GM04504 (cell line): ENCODE measurements at regions not wholly inside any gene's neighbourhood (a gene's known extent, or its start where the extent isn't known, plus 50 kb on each side); places are given as distances from the start of the nearest gene placed in this dataset.

Experiments used
- DNase-seq: peaks from one replicate; pipeline ENCODE4 v3.0.0-alpha.2; 2012; ENCODE audit warnings: low read depth

DNA sequence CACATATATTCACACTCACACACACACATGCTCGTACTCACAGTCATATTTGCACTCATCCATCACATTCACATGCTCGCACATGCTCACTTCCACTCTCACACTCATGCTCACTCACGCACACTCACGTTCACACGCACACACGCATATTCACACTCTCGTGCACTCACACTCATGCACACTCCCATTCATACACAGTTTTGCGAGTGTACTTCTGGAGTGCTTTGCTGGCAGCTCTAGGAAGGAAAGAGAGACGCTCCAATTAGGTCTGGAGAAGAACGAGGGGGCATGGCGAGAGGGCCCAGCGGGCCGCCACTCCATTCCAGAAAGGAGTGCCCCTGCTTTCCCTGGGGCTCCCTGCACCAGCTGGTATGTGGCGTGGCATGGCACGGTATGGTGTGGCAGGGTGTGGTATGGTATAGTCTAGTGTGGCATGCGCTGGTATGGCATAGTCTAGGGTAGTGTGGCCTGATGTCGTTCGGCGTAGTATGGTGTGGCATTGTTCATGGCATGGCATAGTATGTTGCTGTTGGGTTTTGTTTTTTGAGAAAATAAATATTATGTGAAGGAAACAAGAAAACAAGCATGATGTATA is 216.8 kb upstream of the CDYL start:
- no peak for DNase-seq

DNA sequence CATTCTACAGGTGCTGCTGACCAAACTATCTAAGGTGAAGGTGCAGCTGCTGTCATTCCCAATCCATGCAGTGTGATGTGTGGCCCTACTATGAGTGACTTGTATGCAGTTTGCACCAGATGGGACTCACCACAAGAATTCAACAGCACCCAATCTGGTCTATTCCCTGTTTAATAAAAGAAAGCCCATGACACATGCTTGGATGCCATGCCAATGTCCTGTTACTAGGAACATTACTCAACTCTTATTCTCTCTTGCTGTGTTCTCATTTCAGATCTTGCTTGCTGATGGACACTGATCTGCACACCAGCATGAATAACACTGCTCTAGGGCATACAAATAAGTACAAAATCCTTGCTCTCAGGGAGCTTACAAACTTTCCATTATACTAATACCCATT is 221.6 kb upstream of the CDYL start:
- no peak for DNase-seq

DNA sequence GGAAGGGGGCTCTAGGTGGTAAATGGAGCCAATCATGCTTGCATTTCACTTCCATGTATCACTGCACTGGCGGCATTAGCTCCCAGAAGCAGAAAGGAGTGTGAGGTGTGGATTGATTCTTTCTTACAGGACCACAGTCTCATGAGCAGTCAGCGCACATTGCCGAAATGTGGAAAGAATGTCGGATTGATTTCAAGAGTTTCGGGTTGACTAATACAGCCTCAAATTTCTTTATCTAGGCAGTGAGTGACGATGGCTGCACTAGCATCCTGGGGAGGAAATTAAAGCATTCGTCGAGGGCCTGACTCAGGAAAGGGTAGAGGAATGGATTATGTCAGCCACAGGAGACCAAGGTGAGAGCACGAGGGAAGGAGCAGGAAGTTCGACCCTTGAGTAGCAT is 222.8 kb upstream of the CDYL start:
- no peak for DNase-seq

DNA sequence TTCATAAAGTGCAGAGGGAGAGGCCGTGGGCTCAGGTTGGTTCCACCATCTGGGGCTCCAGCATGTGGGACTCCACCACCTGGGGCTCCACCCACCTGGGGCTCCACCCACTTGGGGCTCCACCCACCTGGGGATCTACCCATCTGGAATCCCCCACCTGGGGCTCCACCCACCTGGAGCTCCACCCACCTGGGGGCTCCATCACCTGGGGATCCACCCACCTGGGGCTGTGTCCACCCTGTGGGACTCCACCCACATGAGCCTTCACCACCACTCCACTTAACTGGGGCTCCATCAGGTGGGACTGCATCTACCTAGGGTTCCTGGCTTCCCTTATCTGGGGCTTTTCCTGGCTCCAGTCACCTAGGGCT is 226.0 kb upstream of the CDYL start:
- DNase-seq = no peak

DNA sequence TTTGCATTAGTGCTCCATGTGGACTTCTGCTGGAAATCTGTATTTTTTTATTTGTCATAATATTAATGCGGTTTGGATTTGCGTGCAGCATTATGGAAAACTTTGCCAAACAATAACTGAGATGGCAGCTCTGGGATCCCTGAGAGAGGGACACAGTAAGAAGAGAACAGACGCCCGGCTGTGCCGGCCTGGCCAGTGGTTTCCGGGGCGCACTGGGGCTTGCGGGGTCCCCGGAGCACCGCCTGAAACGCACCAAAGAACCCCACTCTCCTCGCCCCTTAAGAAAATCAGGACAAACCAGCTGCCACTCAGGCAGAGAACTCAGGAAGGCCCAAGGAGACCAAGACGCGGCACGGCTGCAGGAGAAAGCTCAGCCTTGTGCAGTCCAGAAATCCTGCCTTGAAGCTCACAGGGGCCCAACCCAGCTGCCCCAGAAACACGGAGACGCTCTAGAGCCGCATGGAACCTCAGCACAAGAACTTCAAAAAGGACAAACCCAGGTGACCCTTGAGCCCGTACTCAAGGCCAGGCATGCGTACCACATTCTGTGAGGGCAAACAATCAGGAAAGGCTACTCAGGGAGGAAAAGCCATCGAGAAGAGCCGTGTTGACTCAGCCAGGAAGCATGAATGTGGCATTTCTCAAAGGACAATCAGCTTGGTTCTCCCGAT is 226.5 kb upstream of the CDYL start:
- DNase-seq = no peak

DNA sequence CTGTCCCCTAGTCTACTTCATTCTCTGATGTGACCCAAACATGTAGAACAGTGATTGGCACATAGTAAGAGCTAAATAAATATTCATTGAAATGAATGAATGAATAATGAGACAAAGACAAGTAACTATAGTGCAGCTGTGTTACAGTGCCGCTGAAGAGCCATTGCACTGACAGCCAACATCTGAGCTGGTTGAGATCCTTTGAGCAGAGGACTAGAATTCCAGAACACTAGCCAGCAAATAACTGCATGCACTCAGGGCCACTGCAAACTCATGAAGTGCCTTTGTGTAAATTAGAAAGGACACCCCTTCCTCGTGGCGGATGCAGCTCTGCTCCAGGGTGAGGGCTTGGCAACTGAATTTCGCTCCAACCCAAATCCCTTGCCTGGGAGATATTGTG is 230.3 kb upstream of the CDYL start:
- no peak for DNase-seq

DNA sequence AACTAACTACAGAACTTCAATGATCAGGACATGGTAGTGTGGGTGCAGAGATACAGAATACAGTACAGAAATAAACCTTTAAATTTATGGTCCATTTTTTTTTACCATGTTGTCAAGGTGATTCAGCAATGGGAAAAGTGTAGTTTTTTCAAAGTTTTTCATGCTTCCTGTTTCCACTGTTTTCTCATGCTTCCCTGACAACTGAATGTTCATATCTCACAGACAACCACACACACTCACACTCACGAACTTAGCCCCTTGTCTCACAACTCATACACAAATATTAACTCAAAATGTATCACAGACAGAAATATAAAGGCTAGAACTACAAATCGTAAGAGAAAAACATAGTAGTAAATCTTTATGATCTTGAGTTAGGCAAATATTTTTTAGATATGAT is 232.6 kb upstream of the CDYL start:
- no peak for DNase-seq

DNA sequence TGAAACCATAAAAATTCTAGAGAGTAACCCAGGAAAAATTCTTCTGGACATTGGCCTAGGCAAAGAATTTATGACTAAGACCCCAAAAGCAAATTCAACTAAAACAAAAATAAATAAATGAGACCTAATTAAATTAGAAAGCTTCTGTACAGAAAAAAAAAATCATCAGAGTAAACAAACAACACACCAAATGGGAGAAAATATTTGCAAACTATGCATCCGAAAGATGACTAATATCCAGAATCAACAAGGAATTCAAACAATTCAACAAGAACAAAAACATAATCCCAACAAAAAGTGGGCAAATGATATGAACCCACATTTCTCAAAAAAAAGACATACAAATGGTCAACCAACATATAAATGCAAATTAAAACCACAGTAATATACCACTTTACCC is 242.6 kb upstream of the CDYL start:
- DNase-seq = no peak

DNA sequence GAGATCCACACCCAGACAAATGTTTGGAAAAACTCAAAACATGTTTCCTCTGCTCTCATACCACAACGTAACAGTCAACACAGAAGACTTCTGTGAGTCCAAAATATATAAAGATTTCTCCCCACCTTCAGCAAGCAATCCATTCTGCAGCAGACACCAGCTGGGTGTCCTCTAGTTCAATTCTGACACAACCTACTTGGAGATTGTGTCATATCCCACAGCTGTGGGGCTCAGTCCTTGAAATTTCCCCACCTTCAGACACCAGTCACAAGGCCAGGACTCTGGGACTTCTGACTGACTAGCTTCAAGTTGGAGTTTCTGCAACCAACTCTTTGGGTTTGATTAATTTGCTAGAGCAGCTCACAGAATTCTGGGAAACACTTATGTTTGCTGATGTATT is 244.8 kb upstream of the CDYL start:
- DNase-seq = no peak

DNA sequence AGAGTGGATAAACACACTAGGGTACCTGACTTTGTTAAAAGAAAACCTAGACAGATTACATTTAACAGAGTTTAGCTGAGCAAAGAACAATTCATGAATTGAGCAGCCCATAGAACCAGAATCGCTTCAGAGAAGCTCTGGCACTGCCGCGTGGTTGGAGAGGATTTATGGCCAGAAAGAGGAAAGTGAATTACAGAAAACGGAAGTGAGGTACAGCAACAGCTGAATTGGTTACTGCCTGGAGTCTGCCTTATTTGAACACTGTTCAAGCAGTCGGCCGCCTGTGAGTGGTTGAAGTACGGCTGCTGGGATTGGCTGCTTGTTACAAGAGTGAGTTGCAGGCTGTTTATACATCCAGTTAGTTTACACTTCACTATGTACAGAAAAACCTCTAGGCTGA is 253.8 kb upstream of the CDYL start:
- no peak for DNase-seq

DNA sequence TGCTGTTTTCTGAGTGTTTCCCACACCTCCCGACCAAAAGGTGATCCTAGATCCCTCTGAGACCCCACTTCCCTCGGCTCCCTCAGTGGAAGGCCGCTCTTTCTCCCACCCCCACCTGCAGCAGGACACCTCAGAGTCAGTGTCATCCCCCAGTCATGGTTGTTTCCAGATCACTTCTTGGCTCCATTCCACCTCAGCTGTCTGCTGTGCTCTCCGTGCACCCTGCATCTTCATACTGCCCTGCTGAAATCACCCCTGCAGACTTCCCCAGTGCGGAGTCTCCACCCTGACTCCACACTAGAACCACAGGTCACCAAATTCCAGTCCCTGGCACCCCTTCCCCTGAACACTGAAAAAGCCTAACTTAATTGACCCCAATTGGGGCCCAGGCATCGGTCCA is 255.1 kb upstream of the CDYL start:
- no peak for DNase-seq

DNA sequence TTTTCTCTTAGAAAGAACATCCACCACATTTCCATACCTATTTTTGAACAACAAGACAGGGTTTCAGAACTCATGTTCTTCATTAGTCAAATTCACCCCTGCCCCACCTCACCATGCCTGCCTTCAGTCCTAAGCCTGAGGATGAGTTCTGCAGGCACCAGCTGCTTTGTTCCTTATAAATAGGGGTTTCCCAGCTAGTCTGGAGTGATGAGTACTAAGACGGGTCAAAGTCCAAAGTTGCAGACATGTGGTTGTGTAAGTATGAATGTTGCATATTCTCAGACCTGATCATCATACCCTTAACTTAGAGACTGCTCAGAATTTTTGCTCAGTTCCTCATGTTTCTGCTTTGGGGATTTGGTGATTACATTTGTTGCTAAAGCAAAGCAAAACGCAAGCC is 257.7 kb upstream of the CDYL start:
- DNase-seq = peak; percentile 19

DNA sequence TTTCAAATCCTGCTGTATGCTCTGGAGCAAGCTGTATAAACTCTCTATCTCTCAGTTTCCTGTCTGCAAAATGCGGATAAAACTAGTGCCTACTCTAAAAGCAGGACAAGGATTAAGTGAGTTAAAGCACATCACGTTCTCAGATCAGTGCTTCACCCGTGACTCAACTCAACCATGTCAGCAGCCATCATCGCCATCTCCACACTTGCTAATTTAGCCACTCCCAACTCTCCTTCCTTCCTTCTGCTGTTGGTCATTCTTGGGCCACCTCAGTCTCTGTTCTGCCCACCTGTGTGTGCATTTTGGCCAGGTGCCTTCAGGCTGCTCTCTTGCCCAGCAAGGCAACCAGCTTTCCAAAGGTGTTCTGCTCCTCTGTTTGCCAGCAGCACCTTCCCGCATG is 260.0 kb upstream of the CDYL start:
- DNase-seq = no peak

DNA sequence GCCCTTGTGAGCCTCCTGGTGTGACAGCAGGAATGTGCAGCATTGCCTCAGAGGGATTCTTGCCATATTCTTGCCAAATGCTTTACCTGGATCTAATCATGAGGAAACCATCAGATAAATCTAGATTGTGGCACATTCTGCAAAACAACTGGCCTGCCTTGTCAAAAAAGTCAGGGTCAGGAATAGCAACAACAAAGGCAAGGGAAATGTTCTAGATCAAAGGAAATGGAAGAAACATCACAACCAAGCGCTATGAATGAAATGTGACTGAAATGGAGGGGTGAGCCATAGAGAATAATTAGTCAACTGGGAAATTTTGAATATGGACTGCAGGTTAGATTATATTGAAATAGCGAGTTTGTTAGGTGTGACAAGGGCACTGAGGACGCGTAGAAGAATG is 262.6 kb upstream of the CDYL start:
- no peak for DNase-seq

DNA sequence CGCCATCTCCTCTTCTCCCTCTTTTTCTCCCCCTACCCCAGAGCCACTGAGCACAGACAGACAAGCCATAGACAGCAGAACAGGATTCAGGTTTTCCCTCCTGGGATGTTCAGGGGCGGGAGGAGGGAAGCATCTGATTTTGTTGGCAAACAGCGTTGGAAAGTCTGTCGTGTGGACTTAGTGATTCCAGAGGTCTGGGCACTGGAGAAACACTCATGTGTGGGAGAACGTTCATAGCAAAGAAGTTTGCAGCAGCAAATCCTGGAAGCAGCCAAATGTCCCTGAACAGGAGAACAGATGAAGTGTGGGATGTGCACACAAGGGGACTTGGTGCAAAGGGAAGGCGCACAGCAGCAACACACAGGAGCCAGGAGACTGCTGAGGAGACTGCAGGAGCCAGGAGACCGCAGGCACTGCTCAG is 264.1 kb upstream of the CDYL start:
- DNase-seq = no peak

DNA sequence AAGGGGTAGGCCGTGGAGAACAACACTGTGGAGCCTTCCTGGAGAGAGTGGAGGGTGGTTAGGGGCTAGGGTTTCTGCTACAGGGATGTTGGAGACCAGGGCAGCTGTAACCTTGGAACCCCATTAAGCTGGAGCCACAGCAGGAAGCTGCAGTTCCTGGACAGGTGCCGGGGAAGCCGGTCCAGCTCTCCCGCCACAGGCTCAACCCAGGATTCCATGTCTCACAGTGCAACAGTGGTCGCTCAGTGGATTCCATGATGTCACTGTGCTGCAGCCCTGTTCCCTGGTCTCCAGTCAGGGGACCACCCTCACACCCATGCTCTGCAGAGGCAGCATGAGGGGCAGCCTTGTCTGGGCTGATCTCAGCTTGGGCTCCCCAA is 264.6 kb upstream of the CDYL start:
- no peak for DNase-seq

DNA sequence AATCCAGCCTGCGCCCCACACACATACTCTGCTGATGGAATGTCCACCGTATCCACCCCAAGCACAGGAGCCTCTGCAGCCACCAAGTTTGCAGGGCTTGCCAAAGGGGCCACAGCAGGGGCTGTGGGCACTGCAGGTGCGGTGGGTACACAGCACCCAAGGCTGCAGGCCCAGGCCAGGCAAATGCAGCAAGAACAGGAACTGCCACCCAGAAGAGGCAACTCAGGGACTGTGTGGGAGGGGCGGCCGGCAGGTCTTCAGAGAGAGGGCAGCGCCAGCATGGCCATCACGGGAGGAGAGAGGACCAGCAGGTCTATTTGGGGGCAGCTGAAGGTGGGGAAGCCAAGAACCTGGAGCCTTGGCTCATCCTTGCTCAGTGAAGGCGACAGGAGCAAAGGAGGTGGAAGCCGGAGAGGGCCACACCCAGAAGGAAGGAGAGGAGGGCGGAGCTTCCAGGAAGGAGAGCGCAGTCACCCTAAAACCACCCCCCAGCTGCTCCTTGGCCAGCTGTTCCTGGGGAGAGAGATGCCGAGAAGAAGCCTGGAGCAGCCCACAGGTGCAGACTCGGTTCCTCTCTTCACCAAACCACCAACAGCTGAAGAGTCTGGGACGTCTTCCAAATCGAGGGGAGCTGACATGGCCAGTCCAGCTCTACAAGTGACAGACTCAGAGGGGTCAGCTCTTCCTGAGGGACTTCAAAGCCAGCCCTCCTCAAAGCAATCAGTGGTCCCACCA is 265.1 kb upstream of the CDYL start:
- no peak for DNase-seq

DNA sequence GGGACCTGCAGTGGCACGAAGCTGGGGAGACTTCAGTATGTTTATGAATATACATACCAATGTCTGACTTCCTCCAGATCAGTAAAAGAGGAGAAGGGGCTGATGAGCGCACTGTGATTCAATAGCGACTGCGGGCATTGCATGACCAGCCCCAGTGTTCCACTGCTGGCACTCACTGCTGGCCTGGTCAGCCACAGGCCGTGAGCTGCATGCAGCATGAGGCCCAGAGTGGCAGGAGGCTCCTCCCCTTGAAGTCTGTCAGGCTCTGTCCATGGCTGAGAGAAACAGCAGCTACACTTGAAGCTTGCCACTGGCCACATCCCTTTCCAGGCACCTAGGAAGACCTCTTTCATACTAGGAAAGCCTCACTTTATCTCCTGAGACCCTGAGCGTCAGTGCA is 265.9 kb upstream of the CDYL start:
- DNase-seq = no peak

DNA sequence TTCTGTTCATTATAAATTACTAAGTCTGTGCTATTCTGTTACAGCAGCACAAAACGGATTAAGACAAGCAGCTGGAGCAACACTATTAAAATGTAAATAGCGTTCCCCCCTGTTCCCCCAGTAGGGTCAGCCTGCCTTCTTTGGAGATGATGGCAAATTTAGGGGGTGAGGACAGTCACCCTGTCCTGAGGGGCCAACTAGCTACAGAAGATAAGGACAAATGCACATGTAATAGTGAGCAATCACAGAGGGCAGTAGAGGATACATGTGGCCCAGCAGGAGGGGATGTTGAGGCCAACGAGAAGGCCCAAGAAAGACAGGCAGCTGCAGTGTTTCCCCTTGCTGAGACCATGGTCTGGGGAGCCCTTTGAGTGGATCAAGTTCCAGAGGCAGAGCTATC is 266.7 kb upstream of the CDYL start:
- DNase-seq = no peak

DNA sequence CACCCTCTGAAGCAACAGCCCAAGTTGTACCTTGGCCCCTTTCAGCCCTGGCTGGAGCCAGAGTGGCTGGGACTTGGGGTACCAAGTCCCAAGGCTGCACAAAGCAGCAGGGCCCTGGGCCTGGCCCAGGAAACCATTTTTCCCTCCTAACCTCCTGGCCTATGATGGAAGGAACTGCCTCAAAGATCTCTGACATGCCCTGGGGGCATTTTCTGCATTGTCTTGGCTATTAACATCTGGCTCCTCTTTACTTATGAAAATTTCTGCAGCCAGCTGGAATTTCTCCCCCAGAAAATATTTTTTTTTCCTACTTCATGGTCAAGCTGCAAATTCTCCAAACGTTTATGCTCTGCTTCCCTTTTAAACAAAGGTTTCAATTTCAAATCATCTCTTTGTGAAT is 269.4 kb upstream of the CDYL start:
- no peak for DNase-seq

DNA sequence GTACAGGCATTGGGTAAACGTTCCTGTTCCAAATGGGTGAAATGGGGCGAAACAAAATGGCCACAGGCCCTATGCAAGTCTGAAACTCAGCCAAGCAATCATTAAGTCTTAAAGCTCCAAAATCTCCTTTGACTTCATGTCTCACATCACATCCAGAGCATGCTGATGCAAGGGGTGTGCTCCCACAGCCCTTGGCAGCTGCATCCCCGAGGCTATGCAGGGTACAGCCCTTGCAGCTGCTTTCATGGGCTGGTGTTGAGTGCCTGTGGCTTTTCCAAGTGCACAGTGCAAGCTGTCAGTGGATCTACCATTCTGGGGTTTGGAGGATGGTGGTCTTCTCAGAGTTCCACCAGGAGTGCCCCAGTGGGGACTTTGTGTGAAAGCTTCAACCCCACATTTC is 270.0 kb upstream of the CDYL start:
- no peak for DNase-seq

DNA sequence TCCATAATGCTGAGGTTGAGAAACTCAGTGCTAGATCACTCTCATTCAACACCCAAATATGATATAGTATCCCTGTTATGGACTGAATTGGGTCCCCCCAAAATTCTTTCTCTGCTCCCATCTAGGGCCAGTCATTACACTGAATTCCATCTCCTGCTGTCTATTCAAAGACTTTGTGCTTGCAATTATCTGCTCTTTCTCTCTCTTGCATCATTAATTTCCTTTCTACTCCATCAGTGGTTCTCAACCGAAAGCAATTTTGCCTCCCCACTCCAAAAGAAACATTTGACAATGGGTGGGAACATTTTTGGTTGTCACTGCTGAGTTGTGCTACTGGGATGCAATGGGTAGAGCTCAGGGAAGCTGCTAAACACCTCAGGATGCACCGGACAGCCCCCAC is 271.5 kb upstream of the CDYL start:
- DNase-seq = no peak

DNA sequence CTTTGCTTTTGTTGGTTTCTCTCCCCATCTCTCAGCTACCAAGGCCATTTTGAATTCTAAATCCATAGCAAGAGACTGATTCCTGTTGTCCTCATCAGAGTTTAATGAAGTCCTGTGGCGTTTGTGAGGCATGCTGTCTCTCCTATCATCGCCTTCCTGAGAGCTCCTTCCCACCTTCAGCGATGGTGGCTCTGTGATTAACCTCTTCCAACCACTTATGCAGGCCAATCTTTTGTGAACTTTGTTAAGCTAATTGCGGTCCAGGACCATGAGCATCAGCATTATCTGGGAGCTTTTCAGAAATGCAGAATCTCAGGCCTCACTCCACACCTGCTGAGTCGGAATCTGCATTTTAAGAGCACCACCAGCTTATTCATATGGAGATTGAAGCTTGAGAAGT is 272.5 kb upstream of the CDYL start:
- DNase-seq = no peak

DNA sequence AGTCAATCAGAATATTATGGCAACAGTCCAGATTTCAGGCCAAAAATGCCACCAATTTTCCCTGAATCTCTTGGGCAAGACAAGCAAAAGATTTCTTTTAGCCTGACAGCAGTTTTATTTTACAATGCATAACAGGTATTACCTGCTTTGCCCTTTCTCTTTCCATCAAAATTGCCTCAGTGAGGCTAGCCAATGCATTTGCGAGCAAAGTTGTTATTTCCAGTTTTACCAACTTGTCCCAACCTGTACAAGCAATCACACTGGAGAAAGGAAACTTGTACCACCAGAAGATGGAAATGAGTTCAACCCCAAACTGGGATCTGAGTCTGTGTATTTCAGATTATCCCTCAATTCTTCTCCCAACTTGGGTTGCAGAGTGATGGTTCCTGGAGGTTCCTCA is 279.9 kb upstream of the CDYL start:
- DNase-seq = no peak
